Panc1 (cell line): ENCODE measurements at regions not wholly inside any gene's neighbourhood (a gene's known extent, or its start where the extent isn't known, plus 50 kb on each side); places are given as distances from the start of the nearest gene placed in this dataset.

Experiments
- ATAC-seq: fragments of 200-7000 bp; cut with Tn5 transposase; 2 replicates; pipeline ENCODE4 v1.9.1; 2020; ENCODE audit warnings: mild to moderate bottlenecking, moderate library complexity
- BruUV-seq: library from RNA; stranded (reverse); fragments of 400-500 nt; replicated peaks from 2 replicates; lab custom pipeline; 2021; lab: Mats Ljungman, UMichigan
- CTCF ChIA-PET: fragments of 300-600 bp; sonication (Branson Sonifier 250); formaldehyde crosslinking; loops from one replicate; lab custom pipeline; 2022; ENCODE audit warnings: antibody characterized with exemption; lab: Charles Lee
- POLR2A ChIA-PET: fragments of 300-600 bp; sonication (Branson Sonifier 250); formaldehyde crosslinking; loops from one replicate; lab custom pipeline; 2022; ENCODE audit warnings: antibody characterized with exemption; lab: Charles Lee
- DNase-seq: peaks from one replicate; pipeline ENCODE4 v3.0.0-alpha.2; 2010; ENCODE audit warnings: low read depth, low spot score
- H3K27ac ChIP-seq: 2 replicates; pipeline ENCODE4 v1.5.1; 2011; ENCODE audit warnings: mild to moderate bottlenecking, low read length, inconsistent platforms
- H3K27me3 ChIP-seq: fragments of 200-500 bp; sonication (Bioruptor generic); 2 replicates; pipeline ENCODE4 v1.6.0; 2014; ENCODE audit warnings: low read length, inconsistent platforms; ENCODE audit not compliant: control insufficient read depth, insufficient read depth
- H3K36me3 ChIP-seq: fragments of 200-500 bp; sonication (Bioruptor generic); 2 replicates; pipeline ENCODE4 v1.5.1; 2014; ENCODE audit warnings: inconsistent platforms, mild to moderate bottlenecking, low read length, moderate library complexity; ENCODE audit not compliant: control insufficient read depth, insufficient read depth
- H3K4me1 ChIP-seq: 2 replicates; pipeline ENCODE4 v1.5.1; 2011; ENCODE audit warnings: inconsistent platforms, mild to moderate bottlenecking, low read length, moderate library complexity; ENCODE audit not compliant: control insufficient read depth, insufficient read depth
- H3K4me3 ChIP-seq, 2 experiments: 2 replicates each; pipeline ENCODE4 v1.5.1; 2011 to 2012; ENCODE audit warnings: low read depth in 2 of 2, low read length in 2 of 2, mild to moderate bottlenecking in 2 of 2, inconsistent platforms in 1 of 2, moderate library complexity in 1 of 2
- H3K9me3 ChIP-seq: fragments of 200-500 bp; sonication (Bioruptor generic); 2 replicates; pipeline ENCODE4 v1.5.1; 2014; ENCODE audit warnings: low read depth, mild to moderate bottlenecking, inconsistent platforms, low read length, moderate library complexity; ENCODE audit not compliant: control insufficient read depth, insufficient read depth
- POLR2AphosphoS5 ChIP-seq: IDR thresholded peaks from 2 replicates; pipeline ENCODE4 v1.6.1; 2012; ENCODE audit warnings: mild to moderate bottlenecking, low read depth, low read length, moderate library complexity
- SIN3A ChIP-seq: IDR thresholded peaks from 2 replicates; pipeline ENCODE4 v1.6.1; 2012; ENCODE audit warnings: low read depth, mild to moderate bottlenecking, low read length, moderate library complexity, borderline replicate concordance; ENCODE audit not compliant: insufficient read depth
- TCF7L2 ChIP-seq: IDR thresholded peaks from 2 replicates; pipeline ENCODE4 v1.6.1; 2011; ENCODE audit warnings: mild to moderate bottlenecking, low read depth, low read length, inconsistent platforms
- in situ Hi-C: cut with HindIII; loops from 2 replicates; pipeline ENCODE4 v1.10.0; 2016; ENCODE audit warnings: low sequenced_read_pairs, low pct_unique_long_range_greater_than_20kb
- intact Hi-C: fragments of 100-400 bp; cut with micrococcal nuclease; formaldehyde crosslinking; loops from one replicate; pipeline ENCODE4 v1.10.0; 2022; ENCODE audit not compliant: unreplicated experiment
- TF ChIP-seq, protein P1 (sequence below), 2 experiments: IDR thresholded peaks; 2 replicates each; pipeline ENCODE4 v1.6.1; 2011 to 2012; ENCODE audit warnings: low read depth in 2 of 2, control low read depth in 1 of 2, low read length in 1 of 2, mild to moderate bottlenecking in 1 of 2, moderate library complexity in 1 of 2; ENCODE audit not compliant: insufficient read depth in 1 of 2
- TF ChIP-seq, protein P2 (sequence below): fragments of 450-650 bp; IDR thresholded peaks from 2 replicates; pipeline ENCODE4 v1.5.1; 2017; ENCODE audit warnings: mild to moderate bottlenecking

DNA sequence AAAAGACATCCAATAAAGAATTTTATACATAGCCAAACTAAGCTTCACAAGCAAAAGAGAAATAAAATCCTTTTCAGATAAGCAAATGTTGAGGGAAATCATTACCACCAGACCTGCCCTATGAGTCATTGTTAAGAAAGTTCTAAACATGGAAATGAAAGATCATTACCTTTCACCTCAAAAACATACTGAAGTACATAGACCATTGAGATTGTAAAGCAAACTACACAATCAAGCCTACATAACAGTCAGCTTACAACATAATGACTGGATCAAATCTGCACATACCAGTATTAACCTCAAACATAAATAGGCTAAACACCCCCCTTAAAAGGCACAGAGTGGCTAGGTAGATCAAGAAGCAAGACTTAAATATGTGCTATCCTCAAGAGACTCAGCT, 501.0 kb upstream of the LUZP2 start:
- no peak overlapping the region for H3K27ac ChIP-seq
- POLR2A ChIA-PET: no interaction called here
- BruUV-seq: no TSS peak
- intact Hi-C loops (no loop called here), in situ Hi-C loops (no loop called here)
- TF ChIP-seq TCF7L2 (no peak), POLR2AphosphoS5 (no peak), SIN3A (no peak)
- TF ChIP-seq, protein P1, sequence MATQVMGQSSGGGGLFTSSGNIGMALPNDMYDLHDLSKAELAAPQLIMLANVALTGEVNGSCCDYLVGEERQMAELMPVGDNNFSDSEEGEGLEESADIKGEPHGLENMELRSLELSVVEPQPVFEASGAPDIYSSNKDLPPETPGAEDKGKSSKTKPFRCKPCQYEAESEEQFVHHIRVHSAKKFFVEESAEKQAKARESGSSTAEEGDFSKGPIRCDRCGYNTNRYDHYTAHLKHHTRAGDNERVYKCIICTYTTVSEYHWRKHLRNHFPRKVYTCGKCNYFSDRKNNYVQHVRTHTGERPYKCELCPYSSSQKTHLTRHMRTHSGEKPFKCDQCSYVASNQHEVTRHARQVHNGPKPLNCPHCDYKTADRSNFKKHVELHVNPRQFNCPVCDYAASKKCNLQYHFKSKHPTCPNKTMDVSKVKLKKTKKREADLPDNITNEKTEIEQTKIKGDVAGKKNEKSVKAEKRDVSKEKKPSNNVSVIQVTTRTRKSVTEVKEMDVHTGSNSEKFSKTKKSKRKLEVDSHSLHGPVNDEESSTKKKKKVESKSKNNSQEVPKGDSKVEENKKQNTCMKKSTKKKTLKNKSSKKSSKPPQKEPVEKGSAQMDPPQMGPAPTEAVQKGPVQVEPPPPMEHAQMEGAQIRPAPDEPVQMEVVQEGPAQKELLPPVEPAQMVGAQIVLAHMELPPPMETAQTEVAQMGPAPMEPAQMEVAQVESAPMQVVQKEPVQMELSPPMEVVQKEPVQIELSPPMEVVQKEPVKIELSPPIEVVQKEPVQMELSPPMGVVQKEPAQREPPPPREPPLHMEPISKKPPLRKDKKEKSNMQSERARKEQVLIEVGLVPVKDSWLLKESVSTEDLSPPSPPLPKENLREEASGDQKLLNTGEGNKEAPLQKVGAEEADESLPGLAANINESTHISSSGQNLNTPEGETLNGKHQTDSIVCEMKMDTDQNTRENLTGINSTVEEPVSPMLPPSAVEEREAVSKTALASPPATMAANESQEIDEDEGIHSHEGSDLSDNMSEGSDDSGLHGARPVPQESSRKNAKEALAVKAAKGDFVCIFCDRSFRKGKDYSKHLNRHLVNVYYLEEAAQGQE (IDR thresholded peaks at IDR 0.05; ENCODE audit: insufficient read depth in 1 of 2, low read depth in 2 of 2, low read length in 1 of 2): no peak
- TF ChIP-seq, protein P2, sequence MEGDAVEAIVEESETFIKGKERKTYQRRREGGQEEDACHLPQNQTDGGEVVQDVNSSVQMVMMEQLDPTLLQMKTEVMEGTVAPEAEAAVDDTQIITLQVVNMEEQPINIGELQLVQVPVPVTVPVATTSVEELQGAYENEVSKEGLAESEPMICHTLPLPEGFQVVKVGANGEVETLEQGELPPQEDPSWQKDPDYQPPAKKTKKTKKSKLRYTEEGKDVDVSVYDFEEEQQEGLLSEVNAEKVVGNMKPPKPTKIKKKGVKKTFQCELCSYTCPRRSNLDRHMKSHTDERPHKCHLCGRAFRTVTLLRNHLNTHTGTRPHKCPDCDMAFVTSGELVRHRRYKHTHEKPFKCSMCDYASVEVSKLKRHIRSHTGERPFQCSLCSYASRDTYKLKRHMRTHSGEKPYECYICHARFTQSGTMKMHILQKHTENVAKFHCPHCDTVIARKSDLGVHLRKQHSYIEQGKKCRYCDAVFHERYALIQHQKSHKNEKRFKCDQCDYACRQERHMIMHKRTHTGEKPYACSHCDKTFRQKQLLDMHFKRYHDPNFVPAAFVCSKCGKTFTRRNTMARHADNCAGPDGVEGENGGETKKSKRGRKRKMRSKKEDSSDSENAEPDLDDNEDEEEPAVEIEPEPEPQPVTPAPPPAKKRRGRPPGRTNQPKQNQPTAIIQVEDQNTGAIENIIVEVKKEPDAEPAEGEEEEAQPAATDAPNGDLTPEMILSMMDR: no peak
- ATAC-seq (no peak), DNase-seq (no peak)
- CTCF ChIA-PET: no interaction called here
- no peaks in the 10 kb centered on the region for H3K4me1 ChIP-seq
- H3K9me3 ChIP-seq: no peaks in the 10 kb centered on the region
- H3K27me3 ChIP-seq: no peaks in the 10 kb centered on the region
- H3K4me3 ChIP-seq: no peak overlapping the region
- no peaks in the 10 kb centered on the region for H3K36me3 ChIP-seq

DNA sequence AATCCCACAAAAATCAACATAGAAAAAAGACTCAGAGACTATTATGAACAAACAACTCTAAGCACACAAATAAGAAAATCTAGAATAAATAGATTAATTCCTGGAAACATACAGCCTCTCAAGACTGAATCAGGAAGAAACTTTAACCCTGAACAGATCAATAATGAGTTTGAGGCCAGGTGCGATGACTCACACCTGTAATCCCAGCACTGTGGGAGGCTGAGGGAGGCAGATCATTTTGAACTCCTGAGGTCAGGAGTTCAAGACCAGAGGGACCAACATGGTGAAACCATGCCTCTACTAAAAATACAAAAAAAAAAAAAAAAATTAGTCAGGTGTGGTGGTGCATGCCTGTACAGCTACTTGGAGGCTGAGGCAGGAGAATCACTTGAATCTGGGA, 499.5 kb upstream of the LUZP2 start:
- Histone ChIP-seq H3K27me3 (no peaks in the 10 kb centered on the region), H3K9me3 (no peaks in the 10 kb centered on the region), H3K36me3 (no peaks in the 10 kb centered on the region), H3K27ac (no peak overlapping the region), H3K4me1 (no peaks in the 10 kb centered on the region), H3K4me3 (no peak overlapping the region)
- intact Hi-C loops (no loop called here), in situ Hi-C loops (no loop called here)
- TF ChIP-seq, protein P1 (IDR thresholded peaks at IDR 0.05; ENCODE audit: insufficient read depth in 1 of 2, low read depth in 2 of 2, low read length in 1 of 2): no peak
- TF ChIP-seq TCF7L2: no peak
- TF ChIP-seq, protein P2: no peak
- no peak for TF ChIP-seq SIN3A
- TF ChIP-seq POLR2AphosphoS5: no peak
- no TSS peak for BruUV-seq
- CTCF ChIA-PET: no interaction called here
- POLR2A ChIA-PET: no interaction called here
- no peak for ATAC-seq
- no peak for DNase-seq
